Medulla oblongata (tissue), 1 donor: ENCODE measurements at regions not wholly inside any gene's neighbourhood (a gene's known extent, or its start where the extent isn't known, plus 50 kb on each side); places are given as distances from the start of the nearest gene placed in this dataset.
A peak's percentile ranks its signal among the peaks of the same experiment; 100 is the strongest.
"Not testable (repeated sequence)": the region's sequence is repeated elsewhere in the genome, so short reads cannot be mapped to it uniquely, and the experiment has no call there.

Experiments
- DNase-seq: peaks from one replicate; pipeline ENCODE4 v3.0.0-alpha.2; 2015; ENCODE audit errors: extremely low spot score

DNA sequence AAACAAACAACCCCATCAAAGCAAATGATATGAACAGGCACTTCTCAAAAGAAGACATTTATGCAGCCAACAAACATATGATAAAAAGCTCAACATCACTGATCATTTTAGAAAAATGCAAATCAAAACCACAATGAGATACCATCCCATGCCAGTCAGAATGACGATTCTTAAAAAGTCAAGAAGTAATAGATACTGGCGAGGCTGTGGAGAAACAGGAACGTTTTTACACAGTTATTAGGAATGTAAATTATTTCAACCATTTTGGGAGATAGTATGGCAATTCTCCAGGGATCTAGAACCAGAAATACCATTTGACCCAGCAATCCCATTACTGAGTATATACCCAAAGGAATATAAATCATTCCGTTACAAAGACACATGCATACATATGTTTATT lies 370.4 kb downstream of the HHIPL2 start:
- DNase-seq: not testable (repeated sequence)

- peak; percentile 12 for DNase-seq
These were observed 376.9 kb downstream of the HHIPL2 start for GRCh38 chr1:222171005-222171404.

GRCh38 chr1:222168621-222169020 lies 379.3 kb downstream of the HHIPL2 start:
- no peak for DNase-seq

- DNase-seq: no peak
These were observed 380.0 kb downstream of the HHIPL2 start for GRCh38 chr1:222167896-222168295.

GRCh38 chr1:222167111-222167510 lies 380.8 kb downstream of the HHIPL2 start:
- DNase-seq: no peak

GRCh38 chr1:222165629-222166028 lies 382.3 kb downstream of the HHIPL2 start:
- DNase-seq: no peak

DNA sequence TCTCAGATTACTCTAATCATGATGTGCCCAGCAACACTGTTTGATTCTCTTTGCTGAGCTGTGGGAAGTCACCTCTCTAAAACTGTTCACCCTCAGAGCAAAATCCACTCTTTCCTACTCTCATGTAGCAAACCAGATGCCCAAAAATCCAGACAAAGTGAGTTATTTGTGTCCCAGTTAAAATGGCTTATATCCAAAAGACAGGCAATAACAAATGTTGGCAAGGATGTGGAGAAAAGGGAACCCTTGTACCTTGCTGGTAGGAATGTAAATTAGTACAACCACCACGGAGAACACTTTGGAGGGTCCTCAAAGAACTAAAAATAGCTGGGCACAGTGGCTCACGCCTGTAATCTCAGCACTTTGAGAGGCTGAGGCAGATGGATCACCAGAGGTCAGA lies 384.0 kb downstream of the HHIPL2 start:
- DNase-seq: no peak

DNA sequence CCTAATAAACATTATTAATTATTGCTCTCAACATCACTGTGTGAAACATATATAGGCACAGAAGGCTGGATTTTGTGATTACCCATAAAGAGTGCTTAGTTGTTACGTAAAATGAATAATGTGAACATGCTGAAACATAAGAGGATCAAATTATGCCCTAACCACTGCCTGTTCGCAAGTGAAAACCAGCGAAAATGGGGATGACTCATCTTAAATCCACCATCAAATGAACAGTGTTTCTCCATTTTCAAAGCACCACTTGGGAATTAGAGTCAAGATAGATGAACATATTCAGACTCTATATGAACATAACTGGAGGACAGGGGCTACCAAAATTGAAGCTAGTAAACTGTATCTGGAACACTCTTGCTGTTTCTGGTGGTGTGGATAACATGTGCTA lies 386.2 kb downstream of the HHIPL2 start:
- DNase-seq: no peak

DNA sequence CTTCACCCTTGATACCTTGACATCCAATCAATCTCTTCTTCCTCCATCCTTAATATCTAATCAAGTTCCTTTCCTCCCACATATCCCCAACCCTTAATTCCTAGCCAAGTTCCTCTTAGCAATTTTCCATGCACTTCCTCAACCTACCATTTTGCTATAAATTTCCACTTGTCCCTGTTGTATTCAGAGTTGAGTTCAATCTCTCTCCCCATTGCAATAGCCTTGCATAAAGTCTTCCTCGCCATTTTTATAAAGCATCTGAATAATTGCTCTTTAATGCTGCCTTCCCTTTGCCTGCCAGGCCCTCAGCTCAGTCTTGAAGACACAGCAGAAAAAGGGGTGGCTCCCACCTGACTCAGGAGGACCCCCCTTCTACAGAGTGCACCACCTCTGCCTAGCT lies 390.3 kb downstream of the HHIPL2 start:
- no peak for DNase-seq

- no peak for DNase-seq
These were observed 398.3 kb upstream of the DUSP10 start for GRCh38 chr1:222140206-222140605.

GRCh38 chr1:222138095-222138494 lies 396.2 kb upstream of the DUSP10 start:
- DNase-seq: no peak

DNA sequence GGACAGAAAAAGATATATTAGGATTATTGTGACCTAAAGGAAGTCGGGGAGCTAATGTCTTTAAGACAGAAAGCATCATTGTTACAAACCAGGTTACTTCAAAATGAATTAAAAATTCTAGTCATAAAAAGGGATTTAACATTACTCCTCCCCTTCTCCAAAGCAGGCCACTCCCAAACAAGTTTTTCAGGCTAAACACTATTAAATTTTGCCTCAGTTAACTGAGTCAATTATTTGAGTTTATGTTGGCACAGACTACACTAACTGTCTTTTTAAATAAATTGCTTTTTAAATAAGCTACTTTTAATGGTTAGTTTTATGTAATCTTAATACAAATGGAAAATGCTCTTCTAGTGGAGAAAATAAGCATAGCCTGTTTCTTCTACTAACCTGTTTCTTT lies 395.0 kb upstream of the DUSP10 start:
- no peak for DNase-seq

DNA sequence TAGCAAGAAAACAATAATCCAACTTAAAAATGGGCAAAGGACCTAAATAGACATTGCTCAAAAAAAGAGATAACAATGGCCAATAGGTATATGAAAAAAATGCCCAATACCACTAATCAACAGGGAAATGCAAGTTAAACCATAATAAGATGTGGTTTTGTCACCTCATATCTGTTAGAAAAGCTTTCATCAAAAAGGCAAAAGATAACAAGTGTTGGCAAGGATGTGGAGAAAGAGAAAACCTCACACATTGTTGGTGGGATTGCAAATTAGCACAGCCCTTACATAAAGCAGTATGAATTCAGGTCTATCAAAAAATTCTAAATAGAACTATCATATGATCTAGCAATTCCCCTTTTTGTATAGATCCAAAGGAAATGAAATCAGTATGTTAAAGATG lies 387.2 kb upstream of the DUSP10 start:
- no peak for DNase-seq

- no peak for DNase-seq
These were observed 385.8 kb upstream of the DUSP10 start for GRCh38 chr1:222127526-222128152.

DNA sequence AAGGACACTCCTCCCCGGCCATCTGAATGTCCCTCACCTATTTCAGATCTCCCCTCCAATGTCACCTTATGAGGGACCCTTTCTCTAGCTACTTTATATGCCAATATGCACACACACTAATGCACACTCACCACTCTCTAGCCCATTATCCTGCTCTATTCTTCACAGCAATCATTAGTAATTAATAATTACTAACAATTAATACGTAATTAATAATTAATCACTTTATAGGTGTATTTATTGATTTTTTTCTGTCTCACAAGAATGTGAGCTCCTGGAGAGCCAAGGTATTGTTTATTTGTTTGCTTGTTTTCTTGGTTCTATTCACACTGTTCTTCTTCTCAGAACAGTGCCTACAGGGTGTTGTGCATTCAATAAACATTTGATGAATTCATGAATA lies 385.2 kb upstream of the DUSP10 start:
- no peak for DNase-seq

- DNase-seq: no peak
These were observed 384.2 kb upstream of the DUSP10 start for GRCh38 chr1:222126052-222126451.

DNA sequence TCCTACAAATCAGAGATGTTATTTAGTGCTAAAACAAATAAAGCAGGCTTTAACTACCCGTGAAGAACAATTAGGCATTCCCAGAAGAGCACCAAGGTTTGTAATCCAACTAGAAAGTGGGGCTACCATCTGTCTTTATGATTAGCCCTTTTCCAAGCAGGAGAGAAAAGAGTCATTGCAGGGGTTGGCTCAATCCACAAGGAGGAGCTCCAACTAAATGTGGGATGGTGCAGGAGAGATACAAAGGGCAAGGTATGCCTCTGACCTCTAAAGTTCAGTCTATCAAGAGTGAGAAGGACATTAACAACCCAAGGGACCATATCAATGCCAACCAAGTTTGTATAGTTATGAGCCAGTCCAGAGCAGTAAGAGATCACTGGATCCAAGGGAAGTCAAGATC lies 382.7 kb upstream of the DUSP10 start:
- DNase-seq: no peak

GRCh38 chr1:222123111-222123510 lies 381.2 kb upstream of the DUSP10 start:
- no peak for DNase-seq

GRCh38 chr1:222117809-222118208 lies 375.9 kb upstream of the DUSP10 start:
- no peak for DNase-seq

DNA sequence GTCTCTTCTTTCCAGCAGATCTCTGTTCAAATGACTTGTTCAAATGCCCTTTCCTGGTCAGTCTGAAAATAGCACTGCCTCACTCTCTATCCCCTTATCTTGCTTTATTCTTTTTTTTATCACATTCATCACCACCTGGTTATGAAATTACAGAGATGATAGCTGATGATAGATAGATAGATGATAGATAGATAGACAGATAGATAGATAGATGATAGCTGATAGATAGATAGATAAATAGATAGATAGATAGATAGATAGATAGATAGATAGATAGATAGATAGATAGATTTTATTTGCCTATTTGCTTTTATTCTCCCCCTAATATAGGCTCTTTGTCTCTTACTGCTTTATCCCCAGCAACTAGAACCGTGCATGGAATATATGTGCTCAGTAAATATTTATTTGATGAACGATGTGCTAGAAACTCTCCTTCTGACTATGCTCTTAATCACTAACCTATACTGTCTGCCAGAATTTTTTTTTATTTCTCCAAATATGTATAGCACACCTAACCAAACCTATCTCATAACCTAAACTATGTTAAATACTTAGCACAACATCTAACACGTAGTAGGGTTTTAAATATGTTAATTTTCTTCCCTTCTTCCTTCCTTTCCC lies 372.8 kb upstream of the DUSP10 start:
- DNase-seq: no peak

GRCh38 chr1:222109836-222110235 lies 367.9 kb upstream of the DUSP10 start:
- no peak for DNase-seq

GRCh38 chr1:222107975-222108374 lies 366.1 kb upstream of the DUSP10 start:
- DNase-seq: no peak

DNA sequence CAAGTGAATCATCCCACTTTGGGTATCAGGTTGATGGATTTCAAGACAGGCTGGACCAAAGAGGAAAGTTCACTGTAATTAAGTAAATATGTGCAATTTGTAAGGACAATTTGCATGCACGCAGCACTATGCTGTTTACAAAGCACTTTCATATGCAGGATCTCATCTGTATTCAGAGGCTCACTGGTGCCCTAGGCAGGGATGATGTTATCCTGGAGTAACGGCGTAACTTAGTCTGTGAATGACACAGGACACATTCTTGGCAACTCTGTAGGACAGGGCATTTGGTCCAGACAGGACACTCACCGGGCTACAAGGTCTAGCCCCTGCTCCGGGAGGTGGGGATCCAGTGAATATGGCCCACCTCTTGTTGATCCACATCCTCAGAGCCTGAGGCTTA lies 365.4 kb upstream of the DUSP10 start:
- no peak for DNase-seq

DNA sequence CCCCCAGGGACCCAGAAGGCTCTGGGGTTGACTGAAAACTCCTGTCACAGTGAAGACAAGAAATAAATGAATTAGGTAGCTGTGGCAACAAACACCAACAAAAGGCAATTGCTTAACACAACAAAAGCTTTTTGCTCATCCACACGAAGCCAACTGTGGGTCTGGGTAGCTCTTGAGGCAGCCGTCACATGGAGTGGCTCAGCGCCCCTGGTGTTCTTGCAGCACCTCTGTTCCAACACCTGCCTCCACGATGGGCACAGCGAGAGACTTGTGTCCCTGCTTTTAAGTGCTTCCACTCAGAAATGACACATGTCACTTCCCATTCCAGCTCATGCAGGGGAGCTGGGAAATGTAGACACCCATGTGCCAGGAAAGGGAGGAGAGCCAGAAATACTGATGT lies 364.5 kb upstream of the DUSP10 start:
- DNase-seq: no peak
